Liver (tissue), 8 donors: ENCODE measurements at regions not wholly inside any gene's neighbourhood (a gene's known extent, or its start where the extent isn't known, plus 50 kb on each side); places are given as distances from the start of the nearest gene placed in this dataset.

Experiments used
- DNase-seq: peaks from one replicate; pipeline ENCODE4 v3.0.0-alpha.2; 2017; ENCODE audit warnings: low spot score
- H3K27ac ChIP-seq, 2 donors: one replicate each; pipeline ENCODE4 v1.7.0; 2013; ENCODE audit warnings: inconsistent platforms in 2 of 2, low read length in 2 of 2, control low read depth in 1 of 2, low read depth in 1 of 2, mild to moderate bottlenecking in 1 of 2
- H3K27me3 ChIP-seq, 4 donors: one replicate each; pipeline versions ENCODE4 v1.6.1 to v1.7.0; 2013; ENCODE audit warnings: low read length in 3 of 4, inconsistent platforms in 1 of 4, mild to moderate bottlenecking in 1 of 4, moderate library complexity in 1 of 4; ENCODE audit not compliant: control insufficient read depth in 4 of 4, insufficient read depth in 4 of 4
- H3K36me3 ChIP-seq, 4 donors: one replicate each; pipeline versions ENCODE4 v1.6.1 to v1.7.0; 2013; ENCODE audit warnings: low read length in 3 of 4, mild to moderate bottlenecking in 3 of 4, low read depth in 1 of 4, moderate library complexity in 1 of 4; ENCODE audit not compliant: control insufficient read depth in 4 of 4, insufficient read depth in 3 of 4
- H3K4me1 ChIP-seq, 4 donors: one replicate each; pipeline versions ENCODE4 v1.6.1 to v1.7.0; 2013; ENCODE audit warnings: low read length in 3 of 4, mild to moderate bottlenecking in 3 of 4, moderate library complexity in 1 of 4; ENCODE audit not compliant: control insufficient read depth in 4 of 4, insufficient read depth in 4 of 4
- H3K4me3 ChIP-seq, 3 donors: one replicate each; pipeline versions ENCODE4 v1.6.1 to v1.7.0; 2013; ENCODE audit warnings: low read length in 3 of 3, control low read depth in 1 of 3, low read depth in 1 of 3, mild to moderate bottlenecking in 1 of 3
- H3K9ac ChIP-seq, 2 donors: one replicate each; pipeline ENCODE4 v1.7.0; 2013; ENCODE audit warnings: low read length in 2 of 2, mild to moderate bottlenecking in 2 of 2, moderate library complexity in 2 of 2, control low read depth in 1 of 2, low read depth in 1 of 2
- H3K9me3 ChIP-seq, 4 donors: one replicate each; pipeline versions ENCODE4 v1.6.1 to v1.7.0; 2013; ENCODE audit warnings: low read length in 3 of 4; ENCODE audit not compliant: control insufficient read depth in 4 of 4
- EGR1 ChIP-seq, 2 donors: IDR thresholded peaks; 2 replicates each; pipeline ENCODE4 v1.6.1; 2016 to 2018; ENCODE audit warnings: antibody characterized with exemption in 2 of 2, low read depth in 2 of 2
- FOXA1 ChIP-seq: IDR thresholded peaks from 2 replicates; pipeline ENCODE4 v1.6.1; 2016; ENCODE audit warnings: antibody characterized with exemption
- FOXA2 ChIP-seq: IDR thresholded peaks from 2 replicates; pipeline ENCODE4 v1.6.1; 2016; ENCODE audit warnings: antibody characterized with exemption
- GABPA ChIP-seq, 2 donors: IDR thresholded peaks in 1 of 2; conservative IDR thresholded peaks in 1 of 2; 2 replicates each; pipeline ENCODE4 v1.6.1; 2016; ENCODE audit warnings: antibody characterized with exemption in 2 of 2, mild to moderate bottlenecking in 1 of 2, moderate library complexity in 1 of 2
- HNF4A ChIP-seq, 2 donors: conservative IDR thresholded peaks; 2 replicates each; pipeline ENCODE4 v1.6.1; 2016; ENCODE audit warnings: antibody characterized with exemption in 2 of 2, mild to moderate bottlenecking in 2 of 2
- HNF4G ChIP-seq: IDR thresholded peaks from 2 replicates; pipeline ENCODE4 v1.6.1; 2016; ENCODE audit warnings: antibody characterized with exemption
- JUND ChIP-seq, 2 donors: IDR thresholded peaks; 2 replicates each; pipeline ENCODE4 v1.6.1; 2016; ENCODE audit warnings: antibody characterized with exemption in 2 of 2
- NR2F2 ChIP-seq: IDR thresholded peaks from 2 replicates; pipeline ENCODE4 v1.6.1; 2016; ENCODE audit warnings: antibody characterized with exemption
- RAD21 ChIP-seq, 2 donors: IDR thresholded peaks; 2 replicates each; pipeline ENCODE4 v1.6.1; 2016; ENCODE audit warnings: antibody characterized with exemption in 2 of 2, mild to moderate bottlenecking in 2 of 2
- RXRA ChIP-seq, 2 donors: IDR thresholded peaks; 2 replicates each; pipeline ENCODE4 v1.6.1; 2017 to 2018; ENCODE audit warnings: antibody characterized with exemption in 2 of 2, mild to moderate bottlenecking in 1 of 2
- SP1 ChIP-seq: IDR thresholded peaks from 2 replicates; pipeline ENCODE4 v1.6.1; 2018; ENCODE audit warnings: antibody characterized with exemption, mild to moderate bottlenecking
- TAF1 ChIP-seq: conservative IDR thresholded peaks from 2 replicates; pipeline ENCODE4 v1.6.1; 2016; ENCODE audit warnings: antibody characterized with exemption, mild to moderate bottlenecking
- YY1 ChIP-seq: IDR thresholded peaks from 2 replicates; pipeline ENCODE4 v1.6.1; 2016; ENCODE audit warnings: antibody characterized with exemption, mild to moderate bottlenecking
- WGBS: extraction: QIAGEN DNeasy Blood & Tissue Kit; methylation state at CpG from one replicate; pipeline ENCODE4 v1.1.7; 2013; 5-methylcytosine and 5-hydroxymethylcytosine counted together
- TF ChIP-seq, protein P1 (sequence below): fragments of 150-350 bp; IDR thresholded peaks from 2 replicates; pipeline ENCODE4 v1.5.1; 2017; ENCODE audit warnings: improper control_type of control experiment, low read depth, low read length; ENCODE audit not compliant: missing input control
- TF ChIP-seq, protein P2 (sequence below): IDR thresholded peaks from 2 replicates; pipeline ENCODE4 v1.6.1; 2016; ENCODE audit warnings: antibody characterized with exemption, mild to moderate bottlenecking
- TF ChIP-seq, protein P3 (sequence below): IDR thresholded peaks from 2 replicates; pipeline ENCODE4 v1.6.1; 2016; ENCODE audit warnings: antibody characterized with exemption
- TF ChIP-seq, protein P4 (sequence below): IDR thresholded peaks from 2 replicates; pipeline ENCODE4 v1.6.1; 2016; ENCODE audit warnings: antibody characterized with exemption
- TF ChIP-seq, protein P5 (sequence below): IDR thresholded peaks from 2 replicates; pipeline ENCODE4 v1.6.1; 2016; ENCODE audit warnings: antibody characterized with exemption
- donor health status: healthy.
- donor health status: healthy.
- donor health status: healthy.
- donor health status: healthy.
- donor health status: healthy.

DNA sequence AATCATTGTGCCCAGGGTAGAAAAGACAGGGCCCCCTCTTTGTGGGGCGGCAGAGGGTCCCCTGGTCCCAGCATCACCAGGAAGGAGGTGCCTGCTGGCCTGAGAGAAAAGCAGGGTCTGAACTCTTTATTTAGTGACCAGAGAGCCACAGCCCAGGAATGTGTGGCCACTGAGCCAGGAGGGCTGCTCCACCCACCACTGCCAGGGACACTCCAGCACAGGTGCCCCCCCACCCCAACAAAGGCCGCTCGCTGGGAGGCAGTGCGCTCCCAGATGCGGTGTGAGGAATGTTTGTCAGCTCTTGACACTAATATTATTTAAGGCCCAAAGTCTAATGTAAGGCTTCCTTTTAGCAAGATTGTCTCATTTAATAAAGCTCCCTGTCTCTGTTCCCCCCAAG lies 59.6 kb upstream of the ZMIZ1 start (continued):
- TF ChIP-seq, protein P1, sequence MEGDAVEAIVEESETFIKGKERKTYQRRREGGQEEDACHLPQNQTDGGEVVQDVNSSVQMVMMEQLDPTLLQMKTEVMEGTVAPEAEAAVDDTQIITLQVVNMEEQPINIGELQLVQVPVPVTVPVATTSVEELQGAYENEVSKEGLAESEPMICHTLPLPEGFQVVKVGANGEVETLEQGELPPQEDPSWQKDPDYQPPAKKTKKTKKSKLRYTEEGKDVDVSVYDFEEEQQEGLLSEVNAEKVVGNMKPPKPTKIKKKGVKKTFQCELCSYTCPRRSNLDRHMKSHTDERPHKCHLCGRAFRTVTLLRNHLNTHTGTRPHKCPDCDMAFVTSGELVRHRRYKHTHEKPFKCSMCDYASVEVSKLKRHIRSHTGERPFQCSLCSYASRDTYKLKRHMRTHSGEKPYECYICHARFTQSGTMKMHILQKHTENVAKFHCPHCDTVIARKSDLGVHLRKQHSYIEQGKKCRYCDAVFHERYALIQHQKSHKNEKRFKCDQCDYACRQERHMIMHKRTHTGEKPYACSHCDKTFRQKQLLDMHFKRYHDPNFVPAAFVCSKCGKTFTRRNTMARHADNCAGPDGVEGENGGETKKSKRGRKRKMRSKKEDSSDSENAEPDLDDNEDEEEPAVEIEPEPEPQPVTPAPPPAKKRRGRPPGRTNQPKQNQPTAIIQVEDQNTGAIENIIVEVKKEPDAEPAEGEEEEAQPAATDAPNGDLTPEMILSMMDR, result no peak
- TF ChIP-seq SP1 (no peak), YY1 (no peak), RAD21 (IDR thresholded peaks at IDR 0.05) (no peak), FOXA1 (no peak), HNF4G (no peak)

DNA sequence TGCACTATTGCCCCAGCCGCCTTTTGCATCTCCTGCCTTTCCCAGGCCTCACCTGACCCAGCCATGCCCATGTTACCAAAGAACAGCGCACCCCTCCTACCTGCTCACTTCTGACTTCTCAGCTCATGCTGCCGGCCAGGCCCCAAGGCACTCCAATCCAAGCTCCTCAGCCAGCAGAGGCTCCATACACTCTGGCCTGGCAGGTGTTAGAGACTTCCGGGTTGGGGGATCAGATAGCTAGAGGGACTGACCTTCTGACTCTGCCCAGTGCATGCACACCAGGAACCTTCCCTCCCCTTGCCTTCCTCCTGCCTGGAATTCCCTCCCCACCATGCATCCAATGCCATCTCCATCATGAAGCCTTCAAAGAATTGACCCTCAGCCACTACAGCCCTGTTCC lies 56.2 kb upstream of the ZMIZ1 start:
- TF ChIP-seq TAF1 (no peak), FOXA1 (no peak), GABPA (IDR thresholded peaks at IDR 0.05 in 1 of 2, conservative IDR thresholded peaks at IDR 0.05 in 1 of 2) (no peak), FOXA2 (no peak), JUND (IDR thresholded peaks at IDR 0.05) (no peak), NR2F2 (no peak), HNF4G (no peak), YY1 (no peak), EGR1 (IDR thresholded peaks at IDR 0.05; ENCODE audit: low read depth in 2 of 2) (no peak), RXRA (IDR thresholded peaks at IDR 0.05) (no peak), SP1 (no peak), RAD21 (IDR thresholded peaks at IDR 0.05) (no peak), HNF4A (conservative IDR thresholded peaks at IDR 0.05) (no peak)
- TF ChIP-seq, protein P2, sequence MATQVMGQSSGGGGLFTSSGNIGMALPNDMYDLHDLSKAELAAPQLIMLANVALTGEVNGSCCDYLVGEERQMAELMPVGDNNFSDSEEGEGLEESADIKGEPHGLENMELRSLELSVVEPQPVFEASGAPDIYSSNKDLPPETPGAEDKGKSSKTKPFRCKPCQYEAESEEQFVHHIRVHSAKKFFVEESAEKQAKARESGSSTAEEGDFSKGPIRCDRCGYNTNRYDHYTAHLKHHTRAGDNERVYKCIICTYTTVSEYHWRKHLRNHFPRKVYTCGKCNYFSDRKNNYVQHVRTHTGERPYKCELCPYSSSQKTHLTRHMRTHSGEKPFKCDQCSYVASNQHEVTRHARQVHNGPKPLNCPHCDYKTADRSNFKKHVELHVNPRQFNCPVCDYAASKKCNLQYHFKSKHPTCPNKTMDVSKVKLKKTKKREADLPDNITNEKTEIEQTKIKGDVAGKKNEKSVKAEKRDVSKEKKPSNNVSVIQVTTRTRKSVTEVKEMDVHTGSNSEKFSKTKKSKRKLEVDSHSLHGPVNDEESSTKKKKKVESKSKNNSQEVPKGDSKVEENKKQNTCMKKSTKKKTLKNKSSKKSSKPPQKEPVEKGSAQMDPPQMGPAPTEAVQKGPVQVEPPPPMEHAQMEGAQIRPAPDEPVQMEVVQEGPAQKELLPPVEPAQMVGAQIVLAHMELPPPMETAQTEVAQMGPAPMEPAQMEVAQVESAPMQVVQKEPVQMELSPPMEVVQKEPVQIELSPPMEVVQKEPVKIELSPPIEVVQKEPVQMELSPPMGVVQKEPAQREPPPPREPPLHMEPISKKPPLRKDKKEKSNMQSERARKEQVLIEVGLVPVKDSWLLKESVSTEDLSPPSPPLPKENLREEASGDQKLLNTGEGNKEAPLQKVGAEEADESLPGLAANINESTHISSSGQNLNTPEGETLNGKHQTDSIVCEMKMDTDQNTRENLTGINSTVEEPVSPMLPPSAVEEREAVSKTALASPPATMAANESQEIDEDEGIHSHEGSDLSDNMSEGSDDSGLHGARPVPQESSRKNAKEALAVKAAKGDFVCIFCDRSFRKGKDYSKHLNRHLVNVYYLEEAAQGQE, result no peak
- TF ChIP-seq, protein P3, sequence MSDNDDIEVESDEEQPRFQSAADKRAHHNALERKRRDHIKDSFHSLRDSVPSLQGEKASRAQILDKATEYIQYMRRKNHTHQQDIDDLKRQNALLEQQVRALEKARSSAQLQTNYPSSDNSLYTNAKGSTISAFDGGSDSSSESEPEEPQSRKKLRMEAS, result no peak
- TF ChIP-seq, protein P4, sequence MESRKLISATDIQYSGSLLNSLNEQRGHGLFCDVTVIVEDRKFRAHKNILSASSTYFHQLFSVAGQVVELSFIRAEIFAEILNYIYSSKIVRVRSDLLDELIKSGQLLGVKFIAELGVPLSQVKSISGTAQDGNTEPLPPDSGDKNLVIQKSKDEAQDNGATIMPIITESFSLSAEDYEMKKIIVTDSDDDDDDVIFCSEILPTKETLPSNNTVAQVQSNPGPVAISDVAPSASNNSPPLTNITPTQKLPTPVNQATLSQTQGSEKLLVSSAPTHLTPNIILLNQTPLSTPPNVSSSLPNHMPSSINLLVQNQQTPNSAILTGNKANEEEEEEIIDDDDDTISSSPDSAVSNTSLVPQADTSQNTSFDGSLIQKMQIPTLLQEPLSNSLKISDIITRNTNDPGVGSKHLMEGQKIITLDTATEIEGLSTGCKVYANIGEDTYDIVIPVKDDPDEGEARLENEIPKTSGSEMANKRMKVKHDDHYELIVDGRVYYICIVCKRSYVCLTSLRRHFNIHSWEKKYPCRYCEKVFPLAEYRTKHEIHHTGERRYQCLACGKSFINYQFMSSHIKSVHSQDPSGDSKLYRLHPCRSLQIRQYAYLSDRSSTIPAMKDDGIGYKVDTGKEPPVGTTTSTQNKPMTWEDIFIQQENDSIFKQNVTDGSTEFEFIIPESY, result no peak
- TF ChIP-seq, protein P1, result no peak
- TF ChIP-seq, protein P5, sequence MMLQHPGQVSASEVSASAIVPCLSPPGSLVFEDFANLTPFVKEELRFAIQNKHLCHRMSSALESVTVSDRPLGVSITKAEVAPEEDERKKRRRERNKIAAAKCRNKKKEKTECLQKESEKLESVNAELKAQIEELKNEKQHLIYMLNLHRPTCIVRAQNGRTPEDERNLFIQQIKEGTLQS, result no peak
- H3K27ac ChIP-seq, result no peak overlapping the region
- no peaks in the 10 kb centered on the region for H3K27me3 ChIP-seq
- no peaks in the 10 kb centered on the region for H3K36me3 ChIP-seq
- H3K9ac ChIP-seq, result no peak overlapping the region
- H3K4me3 ChIP-seq, result no peak overlapping the region
- H3K9me3 ChIP-seq, result no peaks in the 10 kb centered on the region
- 93% methylated on average over 4 of the region's 4 CpGs for WGBS
- peaks cover 2 to 25% (median 13%) of the 10 kb centered on the region in 4 donors for H3K4me1 ChIP-seq
- no peak for DNase-seq
